ENCODE measurements at regions not wholly inside any gene's neighbourhood (a gene's known extent, or its start where the extent isn't known, plus 50 kb on each side); places are given as distances from the start of the nearest gene placed in this dataset.

- Histone ChIP-seq H3K36me3 (ENCODE audit: control insufficient read depth in 4 of 4, insufficient read depth in 3 of 4, low read depth in 1 of 4, low read length in 3 of 4) (no peaks in the 10 kb centered on the region), H3K27me3 (ENCODE audit: control insufficient read depth in 4 of 4, insufficient read depth in 4 of 4, low read length in 3 of 4) (peaks cover 0 to 2% (median 0%) of the 10 kb centered on the region in 4 donors), H3K27ac (ENCODE audit: low read depth in 1 of 2, low read length in 2 of 2) (no peak overlapping the region), H3K9ac (ENCODE audit: low read depth in 1 of 2, low read length in 2 of 2) (no peak overlapping the region), H3K4me1 (ENCODE audit: control insufficient read depth in 4 of 4, insufficient read depth in 4 of 4, low read length in 3 of 4) (no peaks in the 10 kb centered on the region), H3K9me3 (ENCODE audit: control insufficient read depth in 4 of 4, low read length in 3 of 4) (peaks cover 0 to 4% (median under 1%) of the 10 kb centered on the region in 4 donors), H3K4me3 (ENCODE audit: low read depth in 1 of 3, low read length in 3 of 3) (no peak overlapping the region)
- WGBS, result 73% methylated on average over 6 of the region's 6 CpGs
- TF ChIP-seq ZBTB33 (IDR thresholded peaks at IDR 0.05), result no peak
- no peak for DNase-seq (ENCODE audit: low spot score)
Measured at GRCh38 chr10:42454313-42454712, 184.1 kb downstream of the ZNF33B start.

- no peak for TF ChIP-seq SP1 (IDR thresholded peaks at IDR 0.05)
- TF ChIP-seq ZBTB33 (IDR thresholded peaks at IDR 0.05), result no peak
- no peak for TF ChIP-seq HNF4G (IDR thresholded peaks at IDR 0.05)
- TF ChIP-seq FOXA2 (IDR thresholded peaks at IDR 0.05), result no peak
- TF ChIP-seq NR2F2 (IDR thresholded peaks at IDR 0.05), result no peak
- no peak for TF ChIP-seq RXRA (IDR thresholded peaks at IDR 0.05)
- TF ChIP-seq REST (IDR thresholded peaks at IDR 0.05), result no peak
- TF ChIP-seq FOXA1 (IDR thresholded peaks at IDR 0.05), result no peak
- no peak for TF ChIP-seq TAF1 (conservative IDR thresholded peaks at IDR 0.05)
- TF ChIP-seq RAD21 (IDR thresholded peaks at IDR 0.05), result no peak
- TF ChIP-seq YY1 (IDR thresholded peaks at IDR 0.05), result no peak
- no peak for TF ChIP-seq CTCF (IDR thresholded peaks at IDR 0.05; ENCODE audit: low read depth, low read length, missing input control)
- TF ChIP-seq JUND (IDR thresholded peaks at IDR 0.05), result no peak
- no peak for TF ChIP-seq GABPA (IDR thresholded peaks at IDR 0.05 in 1 of 2, conservative IDR thresholded peaks at IDR 0.05 in 1 of 2)
- DNase-seq (ENCODE audit: low spot score), result no peak
- Histone ChIP-seq H3K9me3 (ENCODE audit: control insufficient read depth in 4 of 4, low read length in 3 of 4) (no peaks in the 10 kb centered on the region), H3K27ac (ENCODE audit: low read depth in 1 of 2, low read length in 2 of 2) (no peak overlapping the region), H3K27me3 (ENCODE audit: control insufficient read depth in 4 of 4, insufficient read depth in 4 of 4, low read length in 3 of 4) (no peaks in the 10 kb centered on the region), H3K9ac (ENCODE audit: low read depth in 1 of 2, low read length in 2 of 2) (no peak overlapping the region), H3K4me3 (ENCODE audit: low read depth in 1 of 3, low read length in 3 of 3) (no peak overlapping the region), H3K36me3 (ENCODE audit: control insufficient read depth in 4 of 4, insufficient read depth in 3 of 4, low read depth in 1 of 4, low read length in 3 of 4) (no peaks in the 10 kb centered on the region), H3K4me1 (ENCODE audit: control insufficient read depth in 4 of 4, insufficient read depth in 4 of 4, low read length in 3 of 4) (no peaks in the 10 kb centered on the region)
- WGBS, result 74% methylated on average over 5 of the region's 5 CpGs
Measured at GRCh38 chr10:42431095-42431494, 207.3 kb downstream of the ZNF33B start.

All from liver (tissue), 8 donors.